RWPE2 (cell line): ENCODE measurements at regions not wholly inside any gene's neighbourhood (a gene's known extent, or its start where the extent isn't known, plus 50 kb on each side); places are given as distances from the start of the nearest gene placed in this dataset.
A peak's percentile ranks its signal among the peaks of the same experiment; 100 is the strongest.

Experiments
- ATAC-seq: fragments of 200-7000 bp; cut with Tn5 transposase; 3 replicates; pipeline ENCODE4 v1.9.1; 2021; ENCODE audit warnings: low read depth
- DNase-seq: peaks from one replicate; pipeline ENCODE4 v3.0.0-alpha.2; 2020; ENCODE audit warnings: low spot score
- H3K27ac ChIP-seq: fragments of 450-650 bp; 2 replicates; pipeline ENCODE4 v1.5.1; 2017; ENCODE audit warnings: mild to moderate bottlenecking; ENCODE audit not compliant: poor library complexity, severe bottlenecking
- H3K27me3 ChIP-seq: fragments of 250-450 bp; sonication (Bioruptor Pico); 2 replicates; pipeline ENCODE4 v1.5.1; 2021; ENCODE audit warnings: mild to moderate bottlenecking, moderate library complexity; ENCODE audit not compliant: insufficient read depth, poor library complexity, severe bottlenecking
- H3K36me3 ChIP-seq: fragments of 250-450 bp; sonication (Bioruptor Pico); 2 replicates; pipeline ENCODE4 v1.5.1; 2020; ENCODE audit warnings: low read depth, mild to moderate bottlenecking, moderate library complexity
- H3K4me1 ChIP-seq: fragments of 250-450 bp; sonication (Bioruptor Pico); 2 replicates; pipeline ENCODE4 v1.5.1; 2021; ENCODE audit warnings: mild to moderate bottlenecking, moderate library complexity; ENCODE audit not compliant: insufficient read depth, poor library complexity, severe bottlenecking
- H3K4me3 ChIP-seq: fragments of 250-450 bp; sonication (Bioruptor Pico); 2 replicates; pipeline ENCODE4 v1.5.1; 2021; ENCODE audit warnings: mild to moderate bottlenecking, moderate library complexity; ENCODE audit not compliant: severe bottlenecking
- H3K9me3 ChIP-seq: fragments of 250-450 bp; sonication (Bioruptor Pico); 2 replicates; pipeline ENCODE4 v1.5.1; 2021; ENCODE audit warnings: mild to moderate bottlenecking, moderate library complexity; ENCODE audit not compliant: severe bottlenecking
- CTCF ChIP-seq: fragments of 450-650 bp; IDR thresholded peaks from one replicate; pipeline ENCODE4 v1.5.1; 2017; ENCODE audit warnings: mild to moderate bottlenecking, moderate library complexity; ENCODE audit not compliant: poor library complexity, severe bottlenecking

GRCh38 chr6:82588859-82589412 lies 225.3 kb downstream of the TPBG start:
- H3K27ac ChIP-seq, result no peak overlapping the region
- H3K4me1 ChIP-seq, result peaks cover 6% of the 10 kb centered on the region
- TF ChIP-seq CTCF, result no peak
- DNase-seq (no peak), ATAC-seq (no peak)
- no peaks in the 10 kb centered on the region for H3K9me3 ChIP-seq
- no peaks in the 10 kb centered on the region for H3K36me3 ChIP-seq
- no peak overlapping the region for H3K4me3 ChIP-seq
- H3K27me3 ChIP-seq, result no peaks in the 10 kb centered on the region

- peak; percentile 88 for ATAC-seq
- H3K27ac ChIP-seq, result peak overlapping the region; percentile 14
- H3K4me3 ChIP-seq, result no peak overlapping the region
- H3K9me3 ChIP-seq, result no peaks in the 10 kb centered on the region
- no peaks in the 10 kb centered on the region for H3K27me3 ChIP-seq
- TF ChIP-seq CTCF, result peak; percentile 54
- DNase-seq, result no peak
- peaks cover 6% of the 10 kb centered on the region for H3K4me1 ChIP-seq
- H3K36me3 ChIP-seq, result no peaks in the 10 kb centered on the region
Measured at GRCh38 chr6:82589509-82590206, 226.0 kb downstream of the TPBG start.

DNA sequence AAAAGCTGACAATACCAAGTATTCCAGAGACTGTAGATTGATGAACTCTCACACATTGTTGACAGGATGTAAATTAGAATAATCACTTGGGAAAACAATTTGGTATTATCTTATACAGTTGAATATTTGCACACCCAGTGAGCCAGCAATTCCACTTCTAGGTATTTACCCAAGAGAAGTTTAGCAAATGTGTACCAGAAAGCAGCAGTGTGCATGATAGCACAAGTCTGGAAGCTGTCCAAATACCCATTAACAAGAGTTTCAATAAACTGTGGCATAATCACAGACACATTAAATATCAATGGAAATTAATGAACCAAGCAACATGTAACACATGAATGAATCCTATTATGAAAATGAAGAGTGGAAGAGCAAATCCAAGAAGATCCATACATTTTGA lies 233.6 kb downstream of the TPBG start:
- Histone ChIP-seq H3K4me1 (no peaks in the 10 kb centered on the region), H3K27ac (no peak overlapping the region)
- DNase-seq, result no peak

DNA sequence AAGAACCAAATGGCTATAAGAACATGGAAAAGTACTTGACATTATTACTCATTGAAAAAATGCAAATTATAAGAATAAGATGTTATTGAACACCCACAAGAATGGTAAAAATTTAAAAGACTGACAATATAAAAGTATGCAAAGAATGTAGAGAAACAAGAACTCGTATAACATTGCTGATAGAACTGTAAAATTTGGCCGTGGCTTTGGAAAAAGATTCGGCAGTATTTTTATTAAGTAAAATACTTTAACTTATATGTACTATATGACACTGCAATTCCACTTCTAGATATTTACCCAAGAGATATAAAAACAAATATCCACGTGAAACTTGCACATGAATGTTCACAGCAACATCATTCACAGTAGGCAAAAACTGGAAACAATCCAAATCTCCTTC lies 239.2 kb downstream of the TPBG start:
- Histone ChIP-seq H3K4me1 (no peaks in the 10 kb centered on the region), H3K36me3 (no peaks in the 10 kb centered on the region), H3K27me3 (no peaks in the 10 kb centered on the region), H3K9me3 (no peaks in the 10 kb centered on the region), H3K4me3 (no peak overlapping the region), H3K27ac (no peak overlapping the region)
- no peak for TF ChIP-seq CTCF
- no peak for ATAC-seq
- no peak for DNase-seq

More for the DNA sequence above, 233.6 kb downstream of the TPBG start:
- Histone ChIP-seq H3K9me3 (no peaks in the 10 kb centered on the region), H3K27me3 (no peaks in the 10 kb centered on the region), H3K4me3 (no peak overlapping the region), H3K36me3 (no peaks in the 10 kb centered on the region)
- no peak for TF ChIP-seq CTCF
- ATAC-seq, result no peak

DNA sequence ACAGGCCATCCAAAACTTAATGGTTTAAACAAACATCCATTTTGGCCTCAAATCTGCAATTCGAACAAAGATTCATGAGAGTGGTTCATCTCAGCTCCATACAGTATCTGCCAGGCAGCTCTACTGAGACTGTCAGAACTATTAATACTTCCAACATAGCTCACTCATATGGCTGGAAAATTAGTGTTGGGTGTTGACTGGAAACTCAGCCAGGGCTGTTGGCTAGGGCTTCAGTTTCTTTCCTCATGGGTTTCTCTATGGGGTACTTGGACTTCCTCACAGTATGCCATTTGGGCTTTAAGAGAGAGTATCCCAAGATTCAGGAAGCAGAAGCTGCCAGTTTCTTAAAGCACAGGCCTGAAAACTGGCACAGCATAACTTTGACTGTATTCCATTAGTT lies 240.3 kb downstream of the TPBG start:
- no peaks in the 10 kb centered on the region for H3K4me1 ChIP-seq
- H3K4me3 ChIP-seq, result no peak overlapping the region
- H3K27ac ChIP-seq, result no peak overlapping the region
- no peaks in the 10 kb centered on the region for H3K27me3 ChIP-seq
- no peaks in the 10 kb centered on the region for H3K36me3 ChIP-seq
- TF ChIP-seq CTCF, result no peak
- no peaks in the 10 kb centered on the region for H3K9me3 ChIP-seq
- DNase-seq, result no peak
- ATAC-seq, result no peak
